CD14-positive monocyte (primary cell): ENCODE measurements at regions not wholly inside any gene's neighbourhood (a gene's known extent, or its start where the extent isn't known, plus 50 kb on each side); places are given as distances from the start of the nearest gene placed in this dataset.

Source experiments
- DNase-seq, 3 donors: peaks; one replicate each; pipeline ENCODE4 v3.0.0-alpha.2; 2011 to 2022
- H2AFZ ChIP-seq: 2 replicates; pipeline ENCODE4 v1.6.0; 2012; ENCODE audit warnings: mild to moderate bottlenecking, low read depth, low read length, inconsistent platforms; ENCODE audit not compliant: insufficient read depth, poor library complexity, severe bottlenecking
- H3K27ac ChIP-seq, 2 donors: 1 replicate in 1 of 2; 2 replicates in 1 of 2; pipeline ENCODE4 v1.5.1; 2012 to 2013; ENCODE audit warnings: low read length in 2 of 2, control low read depth in 1 of 2, inconsistent platforms in 1 of 2, low read depth in 1 of 2, mild to moderate bottlenecking in 1 of 2
- H3K27me3 ChIP-seq, 2 donors: one replicate each; pipeline versions ENCODE4 v1.6.0 to v1.6.1; 2011 to 2013; ENCODE audit warnings: low read length in 2 of 2; ENCODE audit not compliant: control insufficient read depth in 2 of 2, insufficient read depth in 2 of 2
- H3K36me3 ChIP-seq, 2 donors: replicated peaks in 1 of 2; 1 replicate in 1 of 2; 2 replicates in 1 of 2; pipeline versions ENCODE4 v1.5.1 to v1.6.1; 2012 to 2013; ENCODE audit warnings: low read length in 2 of 2, control low read depth in 1 of 2, inconsistent platforms in 1 of 2, mild to moderate bottlenecking in 1 of 2; ENCODE audit not compliant: insufficient read depth in 2 of 2, control insufficient read depth in 1 of 2
- H3K4me1 ChIP-seq, 2 donors: 1 replicate in 1 of 2; 2 replicates in 1 of 2; pipeline versions ENCODE4 v1.5.1 to v1.6.1; 2012 to 2013; ENCODE audit warnings: low read length in 2 of 2, control low read depth in 1 of 2, inconsistent platforms in 1 of 2, mild to moderate bottlenecking in 1 of 2, moderate library complexity in 1 of 2; ENCODE audit not compliant: insufficient read depth in 2 of 2, control insufficient read depth in 1 of 2
- H3K4me2 ChIP-seq: replicated peaks from 2 replicates; pipeline ENCODE3; 2012; ENCODE audit warnings: low read length, moderate library complexity, mild to moderate bottlenecking; ENCODE audit not compliant: poor library complexity, severe bottlenecking; ENCODE audit errors: extremely low read depth
- H3K4me3 ChIP-seq, 3 experiments: fragments of 200-600 bp in 1 of 3; sonication (generic) in 1 of 3; replicated peaks in 1 of 3; 1 replicate in 2 of 3; 2 replicates in 1 of 3; pipeline ENCODE4 v1.5.1; 2011 to 2013; ENCODE audit warnings: low read length in 3 of 3, mild to moderate bottlenecking in 3 of 3, control low read depth in 2 of 3, low read depth in 2 of 3, inconsistent platforms in 1 of 3, moderate library complexity in 1 of 3
- H3K79me2 ChIP-seq: 2 replicates; pipeline ENCODE4 v1.6.0; 2012; ENCODE audit warnings: mild to moderate bottlenecking, control low read depth, inconsistent platforms, low read length, moderate library complexity; ENCODE audit not compliant: insufficient read depth
- H3K9ac ChIP-seq: 2 replicates; pipeline ENCODE4 v1.6.0; 2017; ENCODE audit warnings: low read length, mild to moderate bottlenecking; ENCODE audit not compliant: insufficient read depth, poor library complexity, severe bottlenecking
- H3K9me3 ChIP-seq, 2 donors: replicated peaks in 1 of 2; 1 replicate in 1 of 2; 2 replicates in 1 of 2; pipeline versions ENCODE4 v1.5.1 to v1.6.1; 2012 to 2013; ENCODE audit warnings: low read length in 2 of 2, control low read depth in 1 of 2; ENCODE audit not compliant: control insufficient read depth in 1 of 2, insufficient read depth in 1 of 2
- H4K20me1 ChIP-seq: 2 replicates; pipeline ENCODE4 v1.6.0; 2012; ENCODE audit warnings: mild to moderate bottlenecking, low read length, control low read depth, moderate library complexity; ENCODE audit not compliant: insufficient read depth
- H3K27ac Mint-ChIP-seq, 7 donors: one replicate each; pipeline ENCODE4 v1.8.0; 2020; ENCODE audit warnings: mild to moderate bottlenecking in 7 of 7, mixed read lengths in 7 of 7, moderate library complexity in 6 of 7, inconsistent platforms in 2 of 7
- H3K27me3 Mint-ChIP-seq, 3 donors: one replicate each; pipeline ENCODE4 v1.8.0; 2021 to 2022; ENCODE audit warnings: low read depth in 3 of 3, mild to moderate bottlenecking in 3 of 3, mixed read lengths in 3 of 3, moderate library complexity in 3 of 3, inconsistent platforms in 1 of 3
- H3K36me3 Mint-ChIP-seq, 2 donors: one replicate each; pipeline ENCODE4 v1.8.0; 2020; ENCODE audit warnings: mixed read lengths in 2 of 2, inconsistent platforms in 1 of 2, mild to moderate bottlenecking in 1 of 2
- H3K4me1 Mint-ChIP-seq: one replicate; pipeline ENCODE4 v1.8.0; 2020; ENCODE audit warnings: mild to moderate bottlenecking, mixed read lengths
- H3K4me3 Mint-ChIP-seq, 2 donors: one replicate each; pipeline ENCODE4 v1.8.0; 2020; ENCODE audit warnings: mild to moderate bottlenecking in 2 of 2, mixed read lengths in 2 of 2, moderate library complexity in 1 of 2
- H3K9me3 Mint-ChIP-seq, 7 donors: one replicate each; pipeline ENCODE4 v1.8.0; 2020 to 2022; ENCODE audit warnings: mixed read lengths in 7 of 7, mild to moderate bottlenecking in 6 of 7, moderate library complexity in 6 of 7, inconsistent platforms in 2 of 7
- CTCF ChIP-seq: fragments of 200-600 bp; IDR thresholded peaks from one replicate; pipeline ENCODE4 v1.8.0; 2022; ENCODE audit warnings: antibody characterized with exemption, mild to moderate bottlenecking
- WGBS: methylation state at CpG from one replicate; pipeline ENCODE4 v1.1.5; 2013; ENCODE audit warnings: missing lambda C conversion rate; ENCODE audit not compliant: insufficient coverage; 5-methylcytosine and 5-hydroxymethylcytosine counted together
- intact Hi-C, 2 donors: fragments of 100-400 bp; cut with micrococcal nuclease; formaldehyde crosslinking; loops; one replicate each; pipeline versions ENCODE4 v1.15.0 to v1.15.1; 2023

DNA sequence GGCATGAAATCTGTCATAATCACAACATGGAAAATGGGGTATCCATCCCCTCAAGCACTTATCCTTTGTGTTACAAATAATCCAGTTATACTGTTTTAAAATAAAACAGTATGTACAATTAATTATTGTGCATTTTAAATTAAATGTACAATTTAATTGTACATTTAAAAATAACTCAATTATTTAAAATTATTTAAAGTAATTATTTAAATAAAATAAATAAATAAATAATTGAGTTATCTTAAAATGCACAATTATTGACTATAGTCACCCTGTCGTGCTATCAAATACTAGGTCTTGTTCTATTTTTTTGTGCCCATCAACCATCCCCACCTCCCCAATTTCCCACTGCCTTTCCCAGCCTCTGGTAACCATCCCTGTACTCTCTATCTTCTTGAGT is 66.9 kb upstream of the KCNG1 start:
- Histone ChIP-seq H3K4me1 (no peaks in the 10 kb centered on the region), H3K9me3 (no peaks in the 10 kb centered on the region), H2AFZ (no peak overlapping the region), H3K4me3 (no peak overlapping the region), H3K27ac (no peak overlapping the region), H3K36me3 (no peaks in the 10 kb centered on the region), H3K9ac (no peak overlapping the region), H3K4me2 (no peak overlapping the region), H3K27me3 (peaks cover 30 to 37% of the 10 kb centered on the region in 2 donors), H4K20me1 (no peaks in the 10 kb centered on the region), H3K79me2 (no peaks in the 10 kb centered on the region)
- peaks cover 23 to 56% (median 32%) of the 10 kb centered on the region in 3 donors for H3K27me3 Mint-ChIP-seq
- no peak overlapping the region for H3K4me3 Mint-ChIP-seq
- TF ChIP-seq CTCF = no peak
- DNase-seq = no peak
- peaks cover 0 to 2% (median 0%) of the 10 kb centered on the region in 7 donors for H3K9me3 Mint-ChIP-seq
- whole genome bisulfite sequencing = no CpG with 5 or more reads among the region's 1 CpG
- H3K36me3 Mint-ChIP-seq = no peaks in the 10 kb centered on the region
- H3K4me1 Mint-ChIP-seq = peaks cover 6% of the 10 kb centered on the region
- intact Hi-C loops = no loop called here
- no peak overlapping the region for H3K27ac Mint-ChIP-seq

- intact Hi-C loops = no loop called here
- Histone ChIP-seq H2AFZ (no peak overlapping the region), H3K4me1 (no peaks in the 10 kb centered on the region), H3K9ac (no peak overlapping the region), H3K4me3 (no peak overlapping the region), H3K4me2 (no peak overlapping the region), H4K20me1 (no peaks in the 10 kb centered on the region), H3K27ac (no peak overlapping the region), H3K79me2 (no peaks in the 10 kb centered on the region), H3K27me3 (peaks cover 30 to 37% of the 10 kb centered on the region in 2 donors), H3K36me3 (no peaks in the 10 kb centered on the region), H3K9me3 (no peaks in the 10 kb centered on the region)
- H3K9me3 Mint-ChIP-seq = peaks cover 0 to 2% (median 0%) of the 10 kb centered on the region in 7 donors
- peaks cover 23 to 55% (median 30%) of the 10 kb centered on the region in 3 donors for H3K27me3 Mint-ChIP-seq
- DNase-seq = no peak
- H3K27ac Mint-ChIP-seq = no peak overlapping the region
- H3K4me3 Mint-ChIP-seq = no peak overlapping the region
- no peak for TF ChIP-seq CTCF
- H3K36me3 Mint-ChIP-seq = no peaks in the 10 kb centered on the region
- peaks cover 6% of the 10 kb centered on the region for H3K4me1 Mint-ChIP-seq
- 88% methylated on average over 5 of the region's 8 CpGs for WGBS
Measured at GRCh38 chr20:51089272-51089781, 66.4 kb upstream of the KCNG1 start.
